PC-9 (cell line): ENCODE measurements at regions not wholly inside any gene's neighbourhood (a gene's known extent, or its start where the extent isn't known, plus 50 kb on each side); places are given as distances from the start of the nearest gene placed in this dataset.

Experiments used
- BruUV-seq: library from RNA; stranded (reverse); fragments of 400-500 nt; replicated peaks from 2 replicates; lab custom pipeline; 2021; lab: Mats Ljungman, UMichigan
- CTCF ChIA-PET: fragments of 300-600 bp; sonication (Branson Sonifier 250); formaldehyde crosslinking; loops from one replicate; lab custom pipeline; 2022; ENCODE audit warnings: antibody characterized with exemption; lab: Charles Lee
- POLR2A ChIA-PET: fragments of 300-600 bp; sonication (Branson Sonifier 250); formaldehyde crosslinking; loops from one replicate; lab custom pipeline; 2022; ENCODE audit warnings: antibody characterized with exemption; ENCODE audit not compliant: unreplicated experiment; lab: Charles Lee
- DNase-seq, 2 experiments: peaks; one replicate each; pipeline versions ENCODE4 v3.0.0 to v3.0.0-alpha.2; 2015 to 2022; ENCODE audit warnings: mixed read lengths in 1 of 2
- H2AFZ ChIP-seq: fragments of 200-600 bp; sonication (generic); 2 replicates; pipeline ENCODE4 v1.8.1; 2017; ENCODE audit warnings: antibody characterized with exemption
- H3F3A ChIP-seq: fragments of 200-600 bp; sonication (generic); 2 replicates; pipeline ENCODE4 v1.8.1; 2017; ENCODE audit warnings: antibody characterized with exemption, mild to moderate bottlenecking, low read depth; ENCODE audit not compliant: insufficient read depth
- H3K27ac ChIP-seq: fragments of 200-600 bp; sonication (generic); 2 replicates; pipeline ENCODE4 v1.6.1; 2016; ENCODE audit warnings: mixed run types
- H3K27me3 ChIP-seq: fragments of 200-600 bp; sonication (generic); 2 replicates; pipeline ENCODE4 v1.6.1; 2016; ENCODE audit warnings: low read depth, mixed run types; ENCODE audit not compliant: insufficient read depth
- H3K36me3 ChIP-seq: fragments of 200-600 bp; sonication (generic); 2 replicates; pipeline ENCODE4 v1.6.1; 2016; ENCODE audit warnings: low read depth, mixed run types
- H3K4me1 ChIP-seq: fragments of 200-600 bp; sonication (generic); replicated peaks from 2 replicates; pipeline ENCODE4 v1.6.1; 2016; ENCODE audit warnings: mixed run types; ENCODE audit not compliant: insufficient read depth
- H3K4me2 ChIP-seq: fragments of 200-600 bp; sonication (generic); 2 replicates; pipeline ENCODE4 v1.6.1; 2017; ENCODE audit warnings: mixed run types
- H3K4me3 ChIP-seq: fragments of 200-600 bp; sonication (generic); 2 replicates; pipeline ENCODE4 v1.6.1; 2016; ENCODE audit warnings: mixed run types
- H3K79me2 ChIP-seq: fragments of 200-600 bp; sonication (generic); 2 replicates; pipeline ENCODE4 v1.6.1; 2017; ENCODE audit warnings: low read depth, mixed run types
- H3K9me2 ChIP-seq: fragments of 200-600 bp; sonication (generic); 2 replicates; pipeline ENCODE4 v1.8.1; 2017; ENCODE audit warnings: mild to moderate bottlenecking; ENCODE audit not compliant: insufficient read depth
- H3K9me3 ChIP-seq: fragments of 200-600 bp; sonication (generic); 2 replicates; pipeline ENCODE4 v1.8.1; 2016; ENCODE audit warnings: low read depth; ENCODE audit not compliant: insufficient read depth
- H4K20me1 ChIP-seq: fragments of 200-600 bp; sonication (generic); 2 replicates; pipeline ENCODE4 v1.8.1; 2017; ENCODE audit not compliant: insufficient read depth
- EZH2 ChIP-seq: fragments of 200-600 bp; sonication (generic); IDR thresholded peaks from 2 replicates; pipeline ENCODE4 v1.8.0; 2017; ENCODE audit warnings: antibody characterized with exemption, low read depth
- intact Hi-C: fragments of 100-400 bp; cut with micrococcal nuclease; formaldehyde crosslinking; loops from one replicate; pipeline ENCODE4 v1.10.0; 2022; ENCODE audit not compliant: unreplicated experiment
- TF ChIP-seq, protein P1 (sequence below): fragments of 200-600 bp; sonication (generic); conservative IDR thresholded peaks from 2 replicates; pipeline ENCODE4 v1.6.1; 2017; ENCODE audit warnings: mixed run types, antibody characterized with exemption, mild to moderate bottlenecking, moderate library complexity

- no TSS peak for BruUV-seq
These were observed 418.2 kb downstream of the GJA1 start for GRCh38 chr6:121853686-121854085.

GRCh38 chr6:121855521-121855920, 420.1 kb downstream of the GJA1 start:
- H3K36me3 ChIP-seq, result no peaks in the 10 kb centered on the region

More at GRCh38 chr6:121853686-121854085, 418.2 kb downstream of the GJA1 start:
- Histone ChIP-seq H3K27me3 (no peaks in the 10 kb centered on the region), H3K9me3 (no peaks in the 10 kb centered on the region), H3K36me3 (no peaks in the 10 kb centered on the region), H3K27ac (no peak overlapping the region), H3K4me3 (no peak overlapping the region), H2AFZ (no peak overlapping the region), H3K79me2 (no peaks in the 10 kb centered on the region), H3K9me2 (no peaks in the 10 kb centered on the region), H4K20me1 (no peaks in the 10 kb centered on the region), H3K4me2 (no peak overlapping the region), H3K4me1 (no peaks in the 10 kb centered on the region), H3F3A (no peaks in the 10 kb centered on the region)
- no peak for DNase-seq
- POLR2A ChIA-PET, result no interaction called here
- TF ChIP-seq, protein P1, sequence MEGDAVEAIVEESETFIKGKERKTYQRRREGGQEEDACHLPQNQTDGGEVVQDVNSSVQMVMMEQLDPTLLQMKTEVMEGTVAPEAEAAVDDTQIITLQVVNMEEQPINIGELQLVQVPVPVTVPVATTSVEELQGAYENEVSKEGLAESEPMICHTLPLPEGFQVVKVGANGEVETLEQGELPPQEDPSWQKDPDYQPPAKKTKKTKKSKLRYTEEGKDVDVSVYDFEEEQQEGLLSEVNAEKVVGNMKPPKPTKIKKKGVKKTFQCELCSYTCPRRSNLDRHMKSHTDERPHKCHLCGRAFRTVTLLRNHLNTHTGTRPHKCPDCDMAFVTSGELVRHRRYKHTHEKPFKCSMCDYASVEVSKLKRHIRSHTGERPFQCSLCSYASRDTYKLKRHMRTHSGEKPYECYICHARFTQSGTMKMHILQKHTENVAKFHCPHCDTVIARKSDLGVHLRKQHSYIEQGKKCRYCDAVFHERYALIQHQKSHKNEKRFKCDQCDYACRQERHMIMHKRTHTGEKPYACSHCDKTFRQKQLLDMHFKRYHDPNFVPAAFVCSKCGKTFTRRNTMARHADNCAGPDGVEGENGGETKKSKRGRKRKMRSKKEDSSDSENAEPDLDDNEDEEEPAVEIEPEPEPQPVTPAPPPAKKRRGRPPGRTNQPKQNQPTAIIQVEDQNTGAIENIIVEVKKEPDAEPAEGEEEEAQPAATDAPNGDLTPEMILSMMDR, result no peak
- no peak for TF ChIP-seq EZH2
- CTCF ChIA-PET, result interaction anchor here (0.6 kb wide), 1 partner anchor 164 kb away, joined by 3 read pairs; no protein-coding TSS in a partner anchor
- intact Hi-C loops, result no loop called here

DNA sequence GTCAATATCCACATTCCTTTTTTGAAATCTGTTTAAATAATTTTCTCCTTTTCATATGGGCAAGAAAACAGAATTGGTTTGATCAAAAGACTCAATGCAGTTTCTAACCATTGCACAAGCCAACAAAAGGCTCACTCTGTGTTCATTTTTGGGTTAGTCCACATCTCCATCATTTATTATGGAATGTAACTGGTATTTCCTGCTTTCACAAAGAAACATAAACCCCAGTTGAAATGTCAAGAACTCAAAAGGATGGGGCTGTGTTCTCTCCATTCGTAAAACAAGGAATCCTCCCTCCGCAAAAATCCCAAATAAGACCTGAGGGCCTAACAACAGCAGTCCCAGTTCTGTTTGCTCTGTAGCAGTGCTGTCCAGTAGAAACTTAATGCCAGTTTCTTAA, 420.9 kb downstream of the GJA1 start:
- Histone ChIP-seq H3K4me1 (no peaks in the 10 kb centered on the region), H3K36me3 (no peaks in the 10 kb centered on the region), H3K27ac (no peak overlapping the region), H3K4me2 (no peak overlapping the region), H3K79me2 (no peaks in the 10 kb centered on the region), H2AFZ (no peak overlapping the region), H3K27me3 (no peaks in the 10 kb centered on the region), H3K9me3 (no peaks in the 10 kb centered on the region), H3K4me3 (no peak overlapping the region), H3K9me2 (no peaks in the 10 kb centered on the region; the same call in 1 of the 2 replicates), H3F3A (no peaks in the 10 kb centered on the region), H4K20me1 (no peaks in the 10 kb centered on the region)
- TF ChIP-seq EZH2, result no peak
- TF ChIP-seq, protein P1, result no peak
- CTCF ChIA-PET, result no interaction called here
- no TSS peak for BruUV-seq
- POLR2A ChIA-PET, result no interaction called here
- DNase-seq, result no peak
- intact Hi-C loops, result no loop called here

More at GRCh38 chr6:121855521-121855920, 420.1 kb downstream of the GJA1 start:
- no TSS peak for BruUV-seq
- H3K9me2 ChIP-seq, result no peaks in the 10 kb centered on the region; the same call in 1 of the 2 replicates
- H3K9me3 ChIP-seq, result no peaks in the 10 kb centered on the region
- intact Hi-C loops, result no loop called here
- H3K4me3 ChIP-seq, result no peak overlapping the region
- no peaks in the 10 kb centered on the region for H3K79me2 ChIP-seq
- H3F3A ChIP-seq, result no peaks in the 10 kb centered on the region
- ChIA-PET CTCF (no interaction called here), POLR2A (no interaction called here)
- H3K27ac ChIP-seq, result no peak overlapping the region
- TF ChIP-seq, protein P1, result no peak
- TF ChIP-seq EZH2, result no peak
- no peak for DNase-seq
- H4K20me1 ChIP-seq, result no peaks in the 10 kb centered on the region
- no peak overlapping the region for H2AFZ ChIP-seq
- H3K4me1 ChIP-seq, result no peaks in the 10 kb centered on the region
- no peaks in the 10 kb centered on the region for H3K27me3 ChIP-seq
- no peak overlapping the region for H3K4me2 ChIP-seq
